HCT116 (cell line): ENCODE measurements at regions not wholly inside any gene's neighbourhood (a gene's known extent, or its start where the extent isn't known, plus 50 kb on each side); places are given as distances from the start of the nearest gene placed in this dataset.

Experiments used
- ATAC-seq: fragments of 200-7000 bp; cut with Tn5 transposase; 2 replicates; pipeline ENCODE4 v1.9.1; 2020; ENCODE audit warnings: mild to moderate bottlenecking, moderate library complexity
- BruUV-seq: library from RNA; stranded (reverse); fragments of 400-500 nt; replicated peaks from 2 replicates; lab custom pipeline; 2021; lab: Mats Ljungman, UMichigan
- CTCF ChIA-PET: fragments of 300-600 bp; sonication (Branson Sonifier 250); formaldehyde crosslinking; loops from one replicate; lab custom pipeline; 2021; ENCODE audit warnings: antibody characterized with exemption; lab: Charles Lee
- POLR2A ChIA-PET: fragments of 300-600, 350-600 bp; sonication (Branson Sonifier 250); formaldehyde crosslinking; loops from one replicate; lab custom pipeline; 2021; ENCODE audit warnings: antibody characterized with exemption; lab: Charles Lee
- RAD21 ChIA-PET, 2 experiments: fragments of 300-600 bp; sonication (Branson Sonifier 250); formaldehyde crosslinking; loops; one replicate each; lab custom pipeline; 2023; ENCODE audit warnings: low total read pairs in 2 of 2; ENCODE audit not compliant: uncharacterized antibody in 2 of 2, unreplicated experiment in 2 of 2, low non-redundant PET in 1 of 2; lab: Charles Lee
- DNase-seq: peaks from one replicate; pipeline ENCODE4 v3.0.0-alpha.2; 2010; ENCODE audit warnings: low read depth, low spot score
- H2AFZ ChIP-seq: fragments of 200-600 bp; shearing (Covaris generic), sonication (generic); 2 replicates; pipeline ENCODE4 v1.6.1; 2017; ENCODE audit warnings: low read depth, mixed run types, mixed read lengths, antibody characterized with exemption, low read length; ENCODE audit not compliant: poor library complexity, severe bottlenecking
- H3K27ac ChIP-seq: 2 replicates; pipeline ENCODE4 v1.5.1; 2012; ENCODE audit warnings: low read depth, low read length
- H3K27me3 ChIP-seq: fragments of 200-600 bp; sonication (generic); 2 replicates; pipeline ENCODE4 v1.6.1; 2016; ENCODE audit warnings: mixed run types, low read length, mixed read lengths; ENCODE audit not compliant: insufficient read depth
- H3K36me3 ChIP-seq, 2 experiments: fragments of 200-500 bp in 1 of 2; fragments of 200-600 bp in 1 of 2; sonication (Bioruptor generic) in 1 of 2; sonication (generic) in 1 of 2; 2 replicates each; pipeline versions ENCODE4 v1.5.1 to v1.6.1; 2014 to 2016; ENCODE audit warnings: low read length in 2 of 2, inconsistent platforms in 1 of 2, mixed read lengths in 1 of 2, mixed run types in 1 of 2; ENCODE audit not compliant: insufficient read depth in 2 of 2, control insufficient read depth in 1 of 2
- H3K4me1 ChIP-seq, 2 experiments: fragments of 200-600 bp in 1 of 2; sonication (generic) in 1 of 2; 2 replicates each; pipeline versions ENCODE4 v1.5.1 to v1.6.1; 2012 to 2017; ENCODE audit warnings: low read length in 2 of 2, inconsistent platforms in 1 of 2, mild to moderate bottlenecking in 1 of 2, mixed read lengths in 1 of 2, mixed run types in 1 of 2, moderate library complexity in 1 of 2; ENCODE audit not compliant: insufficient read depth in 2 of 2, control insufficient read depth in 1 of 2
- H3K4me2 ChIP-seq: fragments of 200-600 bp; sonication (generic); 2 replicates; pipeline ENCODE4 v1.6.1; 2017; ENCODE audit warnings: mixed run types, low read length, mixed read lengths
- H3K4me3 ChIP-seq, 2 experiments: fragments of 200-600 bp in 1 of 2; sonication (generic) in 1 of 2; replicated peaks in 1 of 2; 2 replicates each; pipeline ENCODE4 v1.5.1; 2011 to 2016; ENCODE audit warnings: low read length in 2 of 2, control low read depth in 1 of 2, low read depth in 1 of 2, mild to moderate bottlenecking in 1 of 2, mixed read lengths in 1 of 2, mixed run types in 1 of 2
- H3K79me2 ChIP-seq: fragments of 200-600 bp; sonication (generic); 2 replicates; pipeline ENCODE4 v1.6.1; 2017; ENCODE audit warnings: mild to moderate bottlenecking, mixed run types, low read length, moderate library complexity, mixed read lengths; ENCODE audit not compliant: insufficient read depth
- H3K9ac ChIP-seq: fragments of 200-600 bp; sonication (generic); 2 replicates; pipeline ENCODE4 v1.6.1; 2016; ENCODE audit warnings: low read length, mixed read lengths
- H3K9me2 ChIP-seq: fragments of 200-600 bp; sonication (generic), shearing (Covaris generic); 2 replicates; pipeline ENCODE4 v1.6.1; 2017; ENCODE audit warnings: mixed run types, mild to moderate bottlenecking, moderate library complexity; ENCODE audit not compliant: insufficient read depth
- H3K9me3 ChIP-seq, 2 experiments: fragments of 200-500 bp in 1 of 2; fragments of 200-600 bp in 1 of 2; sonication (Bioruptor generic) in 1 of 2; sonication (generic) in 1 of 2; 2 replicates each; pipeline ENCODE4 v1.6.1; 2014 to 2017; ENCODE audit warnings: low read length in 2 of 2, mixed read lengths in 2 of 2, inconsistent platforms in 1 of 2, low read depth in 1 of 2, mild to moderate bottlenecking in 1 of 2, mixed run types in 1 of 2, moderate library complexity in 1 of 2; ENCODE audit not compliant: control insufficient read depth in 1 of 2, insufficient read depth in 1 of 2
- H4K20me1 ChIP-seq: fragments of 200-600 bp; sonication (generic), shearing (Covaris generic); 2 replicates; pipeline ENCODE4 v1.6.1; 2017; ENCODE audit warnings: mixed run types, mild to moderate bottlenecking, moderate library complexity; ENCODE audit not compliant: insufficient read depth
- ATF3 ChIP-seq: IDR thresholded peaks from 2 replicates; pipeline ENCODE4 v1.6.1; 2012
- CBX3 ChIP-seq: IDR thresholded peaks from 2 replicates; pipeline ENCODE4 v1.6.1; 2012; ENCODE audit warnings: low read depth
- CEBPB ChIP-seq: IDR thresholded peaks from 2 replicates; pipeline ENCODE4 v1.6.1; 2012; ENCODE audit warnings: low read depth
- EGR1 ChIP-seq: IDR thresholded peaks from 2 replicates; pipeline ENCODE4 v1.6.1; 2012; ENCODE audit warnings: low read depth
- ELF1 ChIP-seq: IDR thresholded peaks from 2 replicates; pipeline ENCODE4 v1.6.1; 2012; ENCODE audit warnings: low read depth, borderline replicate concordance
- EZH2 ChIP-seq: fragments of 200-600 bp; sonication (generic); IDR thresholded peaks from 2 replicates; pipeline ENCODE4 v1.6.1; 2017; ENCODE audit warnings: antibody characterized with exemption, mixed run types
- EZH2phosphoT487 ChIP-seq: fragments of 200-600 bp; IDR thresholded peaks from 2 replicates; pipeline ENCODE4 v1.6.1; 2018; ENCODE audit warnings: antibody characterized with exemption, borderline replicate concordance
- FOSL1 ChIP-seq: IDR thresholded peaks from 2 replicates; pipeline ENCODE4 v1.6.1; 2012; ENCODE audit warnings: low read depth
- JUND ChIP-seq: IDR thresholded peaks from 2 replicates; pipeline ENCODE4 v1.6.1; 2012
- MAX ChIP-seq: IDR thresholded peaks from 2 replicates; pipeline ENCODE4 v1.6.1; 2012
- POLR2A ChIP-seq: IDR thresholded peaks from 2 replicates; pipeline ENCODE4 v1.7.0; 2011; ENCODE audit warnings: borderline replicate concordance; ENCODE audit not compliant: insufficient read depth, insufficient read length; ENCODE audit errors: extremely low read depth
- POLR2AphosphoS5 ChIP-seq: IDR thresholded peaks from 2 replicates; pipeline ENCODE4 v1.6.1; 2011; ENCODE audit warnings: mild to moderate bottlenecking, low read depth, low read length, moderate library complexity
- RAD21 ChIP-seq: IDR thresholded peaks from 2 replicates; pipeline ENCODE4 v1.6.1; 2012; ENCODE audit warnings: low read depth, mild to moderate bottlenecking
- SIN3A ChIP-seq: IDR thresholded peaks from 2 replicates; pipeline ENCODE4 v1.6.1; 2012; ENCODE audit warnings: low read depth
- SP1 ChIP-seq: IDR thresholded peaks from 2 replicates; pipeline ENCODE4 v1.6.1; 2012; ENCODE audit warnings: low read depth
- SRF ChIP-seq: IDR thresholded peaks from 2 replicates; pipeline ENCODE4 v1.6.1; 2012; ENCODE audit warnings: low read depth
- TCF7L2 ChIP-seq: IDR thresholded peaks from 2 replicates; pipeline ENCODE4 v1.7.0; 2011; ENCODE audit warnings: borderline replicate concordance, inconsistent platforms; ENCODE audit not compliant: insufficient read depth, insufficient read length; ENCODE audit errors: extremely low read depth
- YY1 ChIP-seq: IDR thresholded peaks from 2 replicates; pipeline ENCODE4 v1.6.1; 2011; ENCODE audit warnings: low read length, low read depth, moderate library complexity, mild to moderate bottlenecking; ENCODE audit not compliant: insufficient replicate concordance; ENCODE audit errors: extremely low read depth
- ZBTB33 ChIP-seq: IDR thresholded peaks from 2 replicates; pipeline ENCODE4 v1.6.1; 2011; ENCODE audit warnings: mild to moderate bottlenecking, low read length, moderate library complexity; ENCODE audit not compliant: insufficient replicate concordance; ENCODE audit errors: extremely low read depth
- ZFX ChIP-seq: fragments of 450-650 bp; IDR thresholded peaks from 2 replicates; pipeline ENCODE4 v1.6.1; 2017
- ZNF274 ChIP-seq: fragments of 200-500 bp; sonication (Bioruptor generic); IDR thresholded peaks from 2 replicates; pipeline ENCODE4 v1.6.1; 2014; ENCODE audit warnings: mild to moderate bottlenecking, low read depth, low read length, inconsistent platforms
- intact Hi-C: fragments of 100-400 bp; cut with micrococcal nuclease; formaldehyde crosslinking; loops from 2 replicates; pipeline ENCODE4 v1.10.0; 2022
- TF ChIP-seq, protein P1 (sequence below), 3 experiments: fragments of 200-600 bp in 1 of 3; sonication (generic) in 1 of 3; IDR thresholded peaks in 2 of 3; conservative IDR thresholded peaks in 1 of 3; 2 replicates each; pipeline ENCODE4 v1.5.1; 2012 to 2017; ENCODE audit warnings: low read depth in 2 of 3, low read length in 2 of 3, antibody characterized with exemption in 1 of 3, borderline replicate concordance in 1 of 3, control low read depth in 1 of 3, mild to moderate bottlenecking in 1 of 3, mixed read lengths in 1 of 3, mixed run types in 1 of 3, moderate library complexity in 1 of 3; ENCODE audit not compliant: insufficient read depth in 1 of 3

DNA sequence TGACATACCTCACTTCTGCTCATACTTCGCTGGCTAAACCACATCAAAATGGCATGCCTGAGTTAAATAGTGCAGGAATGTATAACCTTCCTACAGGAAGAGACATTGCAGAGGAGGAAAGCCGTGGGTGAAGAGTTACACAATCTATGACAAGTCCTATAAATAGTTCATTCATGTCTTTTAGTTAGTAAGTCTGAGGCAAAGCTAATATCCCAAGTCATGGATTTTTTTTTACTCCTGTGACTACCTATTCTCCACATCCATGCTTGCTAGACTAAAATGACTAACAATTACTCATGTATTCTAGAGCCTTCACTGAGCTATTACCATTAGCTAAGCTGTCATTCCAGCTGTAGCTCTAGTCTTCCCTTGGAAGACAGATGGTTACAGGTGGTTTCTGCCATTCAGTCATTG, 391.3 kb downstream of the NR2F1-AS1 start:
- DNase-seq (peak; percentile 78), ATAC-seq (peak; percentile 58)
- CTCF ChIA-PET = interaction anchor here (0.9 kb wide), 1 partner anchor 11 kb away, joined by 3 read pairs; no protein-coding TSS in a partner anchor
- Histone ChIP-seq H3K9ac (no peak overlapping the region), H4K20me1 (no peaks in the 10 kb centered on the region), H3K27me3 (no peaks in the 10 kb centered on the region), H3K9me2 (no peaks in the 10 kb centered on the region), H3K4me1 (peaks cover 72 to 88% of the 10 kb centered on the region in 2 experiments), H3K36me3 (no peaks in the 10 kb centered on the region), H3K27ac (peak overlapping the region; percentile 92), H3K4me3 (peak overlapping the region in 1 of 2 experiments; percentile 5; a peak in 1 of 4 replicates), H3K9me3 (no peaks in the 10 kb centered on the region), H2AFZ (peak overlapping the region; percentile 7), H3K79me2 (no peaks in the 10 kb centered on the region), H3K4me2 (peak overlapping the region; percentile 54)
- no TSS peak for BruUV-seq
- POLR2A ChIA-PET = interaction anchor here (0.9 kb wide), 2 partner anchors 25 to 393 kb away, joined by 4 to 6 read pairs; partner anchors contain the start of gene NR2F1
- intact Hi-C loops = loop anchor here (5.0 to 10.0 kb wide), 2 partner anchors 115 to 393 kb away; partner anchors contain the start of genes NR2F1 and NR2F1-AS1
- RAD21 ChIA-PET = no interaction called here
- TF ChIP-seq MAX (peak; percentile 65), ELF1 (no peak; the same call in 1 of the 2 replicates), TCF7L2 (peak; percentile 36), POLR2AphosphoS5 (no peak; the same call in 1 of the 2 replicates), ATF3 (peak; percentile 8; the same call in 1 of the 2 replicates), EZH2phosphoT487 (no peak), JUND (peak; percentile 75), ZBTB33 (no peak), RAD21 (no peak; the same call in 1 of the 2 replicates), ZNF274 (no peak), POLR2A (no peak), YY1 (no peak), EZH2 (no peak), FOSL1 (peak; percentile 79), EGR1 (peak; percentile 83), CEBPB (peak; percentile 97), ZFX (no peak), SIN3A (peak; percentile 66), CBX3 (peak; percentile 78), SP1 (peak; percentile 91), SRF (no peak; the same call in 1 of the 2 replicates)
- TF ChIP-seq, protein P1, sequence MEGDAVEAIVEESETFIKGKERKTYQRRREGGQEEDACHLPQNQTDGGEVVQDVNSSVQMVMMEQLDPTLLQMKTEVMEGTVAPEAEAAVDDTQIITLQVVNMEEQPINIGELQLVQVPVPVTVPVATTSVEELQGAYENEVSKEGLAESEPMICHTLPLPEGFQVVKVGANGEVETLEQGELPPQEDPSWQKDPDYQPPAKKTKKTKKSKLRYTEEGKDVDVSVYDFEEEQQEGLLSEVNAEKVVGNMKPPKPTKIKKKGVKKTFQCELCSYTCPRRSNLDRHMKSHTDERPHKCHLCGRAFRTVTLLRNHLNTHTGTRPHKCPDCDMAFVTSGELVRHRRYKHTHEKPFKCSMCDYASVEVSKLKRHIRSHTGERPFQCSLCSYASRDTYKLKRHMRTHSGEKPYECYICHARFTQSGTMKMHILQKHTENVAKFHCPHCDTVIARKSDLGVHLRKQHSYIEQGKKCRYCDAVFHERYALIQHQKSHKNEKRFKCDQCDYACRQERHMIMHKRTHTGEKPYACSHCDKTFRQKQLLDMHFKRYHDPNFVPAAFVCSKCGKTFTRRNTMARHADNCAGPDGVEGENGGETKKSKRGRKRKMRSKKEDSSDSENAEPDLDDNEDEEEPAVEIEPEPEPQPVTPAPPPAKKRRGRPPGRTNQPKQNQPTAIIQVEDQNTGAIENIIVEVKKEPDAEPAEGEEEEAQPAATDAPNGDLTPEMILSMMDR (IDR thresholded peaks at IDR 0.05 in 2 of 3, conservative IDR thresholded peaks at IDR 0.05 in 1 of 3; ENCODE audit: borderline replicate concordance in 1 of 3, insufficient read depth in 1 of 3, low read depth in 2 of 3, low read length in 2 of 3) = no peak
